ENCODE measurements at regions not wholly inside any gene's neighbourhood (a gene's known extent, or its start where the extent isn't known, plus 50 kb on each side); places are given as distances from the start of the nearest gene placed in this dataset.
"Not testable (repeated sequence)": the region's sequence is repeated elsewhere in the genome, so short reads cannot be mapped to it uniquely, and the experiment has no call there.

DNA sequence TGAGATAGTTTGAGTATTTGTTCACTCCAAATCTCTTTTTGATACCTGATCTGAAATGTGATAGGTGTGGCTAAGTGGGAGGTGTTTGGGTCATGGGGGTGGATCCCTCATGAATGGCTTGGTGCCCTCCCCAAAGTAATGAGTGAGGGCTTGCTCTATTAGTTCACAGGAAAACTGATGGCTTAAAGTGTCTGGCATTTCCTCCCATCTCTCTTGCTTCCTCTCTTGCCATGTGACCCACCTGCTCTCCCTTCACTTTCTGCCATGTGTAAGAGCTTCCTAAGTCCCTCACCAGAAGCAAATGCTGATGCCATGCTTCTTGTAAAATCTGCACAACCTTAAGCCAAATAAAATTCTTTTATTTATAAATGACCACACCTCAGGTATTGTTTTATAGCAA is 61.1 kb downstream of the MAD2L1 start:
- no peak overlapping the region for H3K4me3 ChIP-seq
- no peak overlapping the region for H3K27ac ChIP-seq

DNA sequence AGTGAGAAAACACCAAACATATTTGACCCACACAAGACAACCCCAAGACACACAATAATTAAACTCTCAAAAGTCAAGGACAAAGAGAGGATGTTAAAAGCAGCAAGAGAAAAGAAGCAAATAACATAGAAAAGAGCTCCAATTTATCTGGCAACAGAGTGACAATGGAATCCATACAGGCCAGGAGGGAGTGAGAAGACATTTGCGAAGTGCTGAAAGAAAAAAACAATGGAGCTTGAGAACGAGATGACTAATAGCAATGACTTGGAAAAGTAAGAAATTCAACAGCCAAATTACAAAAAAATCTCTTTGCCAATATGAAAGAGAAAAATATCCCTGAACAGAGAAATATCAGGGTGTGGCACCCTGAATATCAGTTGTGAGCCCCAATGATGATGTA is 61.6 kb downstream of the MAD2L1 start:
- Histone ChIP-seq H3K27ac (no peak overlapping the region), H3K4me3 (no peak overlapping the region)

DNA sequence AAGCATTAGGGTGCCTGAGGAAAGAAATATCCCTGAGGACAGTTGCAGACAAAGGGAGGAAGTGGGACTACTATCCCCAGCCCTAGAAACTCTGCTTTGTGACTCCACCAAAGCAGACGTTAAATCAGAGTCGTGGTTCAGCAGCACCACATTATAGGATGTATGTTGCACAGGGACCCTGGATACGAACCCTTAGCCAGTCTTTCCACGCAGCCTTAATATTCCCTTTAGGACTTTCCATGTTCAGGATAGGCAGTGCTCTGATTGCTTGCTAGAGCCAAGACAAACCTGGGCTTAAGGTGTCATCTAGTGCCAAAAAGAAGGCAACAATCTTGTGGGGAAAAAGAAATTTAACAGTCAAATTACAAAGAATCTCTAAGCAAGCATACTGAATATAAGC is 62.6 kb downstream of the MAD2L1 start:
- no peak overlapping the region for H3K4me3 ChIP-seq
- no peak overlapping the region for H3K27ac ChIP-seq

DNA sequence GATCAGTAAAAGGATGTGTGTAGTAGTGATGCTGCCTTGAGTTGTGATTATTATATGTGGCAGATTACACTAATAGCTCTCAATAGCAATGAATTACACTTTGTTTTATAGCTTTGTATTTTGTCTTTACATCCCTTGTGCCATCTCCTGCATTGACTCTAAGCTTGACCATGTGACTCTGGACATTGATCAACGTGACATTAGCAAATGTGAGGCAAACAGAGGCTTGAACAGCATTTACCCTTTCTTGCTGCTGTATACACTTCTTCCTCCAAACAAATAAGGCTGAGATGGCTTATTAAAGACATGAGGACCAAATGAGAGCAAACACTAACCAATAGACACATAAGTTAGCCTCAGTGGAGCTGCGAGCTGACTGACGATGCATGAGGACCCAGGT is 63.5 kb downstream of the MAD2L1 start:
- Histone ChIP-seq H3K4me3 (no peak overlapping the region), H3K27ac (no peak overlapping the region)

DNA sequence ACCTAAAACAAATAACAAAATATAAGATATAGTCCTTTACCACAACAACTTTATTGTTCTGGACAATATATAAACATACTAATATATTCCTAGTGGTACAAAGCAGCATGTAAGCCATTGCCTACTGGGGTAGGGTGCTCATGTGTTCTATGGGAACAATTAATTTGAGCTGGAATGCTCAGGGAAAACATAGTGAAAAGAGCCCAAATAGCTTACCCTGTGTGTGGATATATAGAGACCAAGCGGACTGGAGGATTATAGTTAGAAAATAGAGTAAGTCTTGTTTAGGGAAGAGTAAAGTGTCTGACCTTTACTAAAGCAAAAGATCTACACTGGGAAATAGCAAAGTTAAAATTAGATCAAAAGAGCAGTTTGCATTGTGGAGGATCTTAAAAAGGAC is 64.8 kb downstream of the MAD2L1 start:
- H3K27ac ChIP-seq = no peak overlapping the region
- no peak overlapping the region for H3K4me3 ChIP-seq

DNA sequence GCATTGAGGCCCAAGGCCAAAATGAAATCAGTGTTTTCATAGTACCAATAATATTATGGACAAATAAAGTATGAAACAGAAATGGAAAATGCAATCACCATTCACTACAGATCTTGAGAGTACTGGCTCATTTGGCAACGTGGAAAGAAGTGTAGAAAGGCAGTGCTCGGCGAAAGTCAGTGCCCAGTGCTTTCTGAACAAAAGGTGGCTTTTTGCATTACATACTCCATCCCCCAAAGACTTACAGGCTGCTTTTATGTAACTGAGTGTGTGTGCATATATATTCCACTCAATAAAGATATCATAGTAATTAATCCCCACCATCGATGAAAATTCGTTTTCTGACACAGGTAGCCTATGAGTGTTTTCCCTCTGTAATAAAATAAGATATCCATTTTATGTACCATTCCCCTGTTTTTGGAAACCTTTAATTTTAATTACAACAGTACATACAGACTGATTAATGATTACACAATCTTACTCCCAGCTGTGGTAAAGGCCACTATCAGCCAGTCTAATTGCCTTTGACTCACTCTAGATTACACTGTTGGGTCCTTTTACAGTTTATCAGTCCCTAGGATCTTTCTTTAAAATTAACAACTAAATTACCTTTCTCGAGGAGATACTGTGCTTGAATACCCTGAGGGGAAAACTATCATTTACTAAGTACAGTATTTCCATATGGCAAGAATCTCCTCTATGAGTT is 65.9 kb downstream of the MAD2L1 start:
- Histone ChIP-seq H3K27ac (no peak overlapping the region), H3K4me3 (no peak overlapping the region)

DNA sequence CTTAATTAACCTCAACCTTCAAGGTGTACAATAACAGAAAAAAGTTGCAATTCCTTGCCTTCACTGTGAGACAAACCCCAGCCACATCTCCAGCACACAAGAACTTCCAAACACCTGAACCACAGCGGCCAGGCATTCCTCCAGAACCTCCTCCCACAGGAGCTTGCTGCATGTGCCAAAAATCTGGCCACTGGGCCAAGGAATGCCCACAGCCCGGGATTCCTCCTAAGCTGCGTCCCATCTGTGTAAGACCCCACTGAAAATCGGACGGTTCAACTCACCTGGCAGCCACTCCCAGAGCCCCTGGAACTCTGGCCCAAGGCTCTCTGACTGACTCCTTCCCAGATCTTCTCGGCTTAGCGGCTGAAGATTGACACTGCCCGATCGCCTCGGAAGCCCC is 70.6 kb downstream of the MAD2L1 start:
- not testable (repeated sequence) for H3K4me3 ChIP-seq, H3K27ac ChIP-seq

DNA sequence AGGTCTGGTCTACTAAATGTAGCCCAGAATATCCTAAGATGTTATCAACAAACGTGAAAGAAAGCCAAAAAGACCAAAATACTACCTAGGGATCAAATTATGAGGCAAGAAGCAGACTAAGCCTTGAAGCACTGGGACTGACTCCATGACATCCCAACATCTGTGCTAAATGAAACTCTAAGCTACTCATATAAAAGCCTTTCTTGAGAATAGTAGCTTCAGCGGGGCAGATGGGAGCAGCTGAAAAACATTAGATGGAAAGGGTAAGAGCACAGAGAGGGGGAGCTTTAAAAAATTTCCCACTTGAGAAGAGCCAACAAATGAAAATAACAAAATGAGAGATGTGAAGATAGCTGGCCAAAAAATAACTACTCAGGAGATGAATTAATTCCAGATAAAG is 81.7 kb downstream of the MAD2L1 start:
- Histone ChIP-seq H3K4me3 (no peak overlapping the region), H3K27ac (no peak overlapping the region)

DNA sequence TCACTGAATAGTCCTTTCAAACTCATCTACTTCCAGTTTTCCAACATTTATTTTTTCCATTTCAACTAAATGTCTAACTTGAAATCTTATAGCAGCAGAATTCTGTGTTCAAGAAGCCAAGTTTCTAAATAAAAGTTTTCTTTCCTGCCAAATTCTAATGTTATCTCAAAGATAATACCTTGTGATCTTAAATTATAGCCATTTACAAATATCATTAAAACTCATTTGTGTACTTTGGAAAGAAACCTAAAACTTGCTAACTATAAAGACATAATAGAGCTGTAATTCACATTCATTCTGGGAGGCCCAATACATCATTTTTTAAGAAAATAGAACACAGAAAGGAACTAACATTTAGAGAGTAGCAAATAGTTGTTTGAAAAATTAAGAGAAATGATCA is 83.9 kb downstream of the MAD2L1 start:
- Histone ChIP-seq H3K27ac (no peak overlapping the region), H3K4me3 (no peak overlapping the region)

DNA sequence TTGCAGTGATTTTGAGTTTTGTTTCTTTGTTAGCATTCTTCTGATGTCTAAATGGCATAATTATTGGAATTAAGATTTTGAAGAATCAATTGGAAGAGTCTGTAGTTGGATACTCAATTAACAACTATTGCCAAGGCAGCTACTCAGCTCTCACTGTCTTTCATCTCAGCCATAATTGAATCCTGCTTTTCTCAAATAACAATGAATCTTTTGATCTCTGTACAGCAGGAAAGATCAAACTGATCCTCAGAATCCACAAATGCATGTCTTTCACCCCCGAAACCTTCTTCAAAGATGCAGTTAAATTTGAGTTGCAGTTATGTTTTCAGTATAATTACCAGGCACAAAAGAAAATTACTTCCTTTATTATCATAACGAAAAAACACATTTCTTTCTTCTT is 86.2 kb downstream of the MAD2L1 start:
- Histone ChIP-seq H3K4me3 (no peak overlapping the region), H3K27ac (no peak overlapping the region)

DNA sequence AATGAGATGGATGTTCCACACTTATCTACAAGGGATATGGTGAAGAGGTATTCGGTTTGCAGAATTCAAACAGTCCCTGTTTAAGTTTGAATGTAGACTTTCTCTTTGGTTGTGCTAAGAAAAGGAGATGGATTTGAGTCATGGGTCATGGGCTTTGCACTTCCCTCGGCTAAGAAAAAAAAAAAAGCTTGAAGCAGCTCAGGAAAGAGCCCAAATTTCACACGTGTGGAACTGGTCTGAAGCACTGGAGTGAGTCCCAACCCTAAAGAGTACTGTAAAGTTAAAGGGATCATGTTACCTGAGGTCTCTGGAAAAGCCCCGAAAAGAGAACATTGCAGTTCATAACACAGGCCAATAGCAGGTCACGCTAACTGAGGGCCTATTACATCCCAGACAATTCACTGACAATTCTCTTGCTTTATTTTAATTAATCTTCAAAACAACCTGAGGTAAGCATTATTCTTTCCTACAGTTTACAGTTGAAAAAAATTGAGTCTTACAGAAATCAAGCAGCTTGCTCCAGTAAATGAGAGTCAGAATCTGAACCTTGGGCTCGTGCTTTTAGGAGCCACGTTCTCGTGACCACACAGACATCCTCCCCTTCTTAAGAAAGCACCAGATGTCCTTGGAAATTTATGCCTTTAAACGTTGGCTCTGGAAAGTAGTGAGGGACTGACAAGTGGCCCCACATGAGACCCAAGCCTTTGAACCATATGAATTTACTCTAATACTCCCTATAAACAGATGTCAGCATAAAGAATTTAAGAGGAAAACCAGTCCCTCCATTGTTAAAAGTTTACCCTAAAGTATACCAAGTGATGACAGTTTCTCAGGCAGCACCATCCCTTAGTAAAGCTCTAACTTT is 89.3 kb downstream of the MAD2L1 start:
- H3K27ac ChIP-seq = no peak overlapping the region
- no peak overlapping the region for H3K4me3 ChIP-seq

DNA sequence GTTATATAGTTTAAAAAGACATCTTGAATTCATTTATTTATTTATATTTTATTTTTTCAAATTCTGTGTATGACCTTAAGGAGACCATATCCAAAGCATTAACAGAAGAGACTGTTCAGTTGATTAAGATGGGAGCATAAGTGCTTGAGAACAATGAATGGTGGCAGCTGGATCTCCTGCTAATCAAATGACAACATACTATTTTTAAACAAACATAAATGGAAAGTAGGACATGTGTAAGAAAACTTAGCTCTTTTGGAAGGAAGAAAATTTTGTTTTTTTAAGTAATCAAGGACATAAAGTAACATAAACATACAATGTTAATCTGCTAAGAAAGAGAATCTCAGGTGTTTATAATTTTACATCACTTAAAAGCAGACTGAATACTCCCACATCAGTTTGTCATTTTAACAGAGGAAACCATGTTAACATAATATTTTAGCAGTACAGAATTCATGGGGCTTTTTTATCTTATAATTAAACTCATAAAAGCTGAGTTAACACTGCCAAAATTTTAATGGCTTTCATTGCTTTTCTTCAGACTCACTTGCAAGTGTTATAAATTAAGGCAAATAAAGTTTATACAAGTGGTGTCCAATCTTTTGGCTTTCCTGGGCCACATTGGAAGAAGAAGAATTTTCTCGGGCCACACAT is 95.1 kb downstream of the MAD2L1 start:
- Histone ChIP-seq H3K4me3 (no peak overlapping the region), H3K27ac (no peak overlapping the region)

DNA sequence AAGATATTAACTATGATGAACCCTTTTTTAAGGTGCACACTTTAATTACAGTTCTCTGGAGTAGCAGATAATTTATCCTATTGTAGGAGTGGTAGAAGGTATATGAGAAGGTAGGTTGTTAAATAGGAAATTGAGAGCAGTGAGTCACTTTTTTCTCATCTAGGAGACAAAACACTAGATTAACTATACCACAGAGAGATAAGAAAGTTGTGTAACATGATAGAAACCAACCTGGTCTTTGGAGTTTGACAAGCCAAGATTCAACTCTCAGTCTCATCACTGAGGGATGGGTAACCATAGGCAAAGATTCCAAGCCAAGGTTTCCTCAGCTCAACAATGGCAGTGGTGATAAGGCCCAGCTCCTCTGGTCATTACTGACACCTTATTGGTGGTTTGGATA is 104.0 kb downstream of the MAD2L1 start:
- no peak overlapping the region for H3K4me3 ChIP-seq
- no peak overlapping the region for H3K27ac ChIP-seq

DNA sequence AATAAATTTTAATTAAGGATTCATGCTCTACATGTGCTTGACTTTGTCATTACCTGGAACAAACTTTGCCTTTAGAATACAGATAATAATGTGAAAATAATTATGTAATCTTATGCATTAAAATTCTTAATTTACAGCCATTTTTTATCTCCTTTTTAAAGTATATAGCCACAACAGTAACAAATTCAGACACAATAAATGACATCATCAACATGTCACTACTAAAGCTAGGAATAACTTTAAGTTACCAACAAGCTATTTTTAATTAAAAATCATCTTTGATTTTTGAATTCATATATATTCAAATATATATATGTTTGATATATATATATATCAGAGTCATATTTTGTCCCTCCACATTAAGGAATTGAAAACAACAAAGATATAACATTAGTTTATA is 107.7 kb downstream of the MAD2L1 start:
- Histone ChIP-seq H3K4me3 (no peak overlapping the region), H3K27ac (no peak overlapping the region)

DNA sequence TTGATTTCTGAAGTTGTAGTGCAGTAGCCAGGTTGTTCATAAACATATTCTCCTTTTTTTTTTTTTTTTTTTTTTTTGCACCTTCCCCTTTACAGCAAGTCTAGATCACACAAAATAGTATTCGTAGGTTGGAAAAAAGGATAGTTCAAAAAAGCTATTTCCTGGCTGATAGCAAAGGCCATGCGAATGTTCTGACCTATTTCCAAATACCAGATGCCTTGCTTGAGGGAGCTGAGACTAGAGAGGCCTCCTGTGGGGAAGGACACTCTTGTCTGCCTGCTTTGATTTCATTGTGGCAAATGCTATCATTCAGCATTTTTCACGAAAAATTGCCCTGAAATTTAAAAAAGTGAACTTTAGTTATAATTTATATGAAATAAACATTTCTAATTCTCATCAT is 111.4 kb downstream of the MAD2L1 start:
- Histone ChIP-seq H3K27ac (no peak overlapping the region), H3K4me3 (no peak overlapping the region)

DNA sequence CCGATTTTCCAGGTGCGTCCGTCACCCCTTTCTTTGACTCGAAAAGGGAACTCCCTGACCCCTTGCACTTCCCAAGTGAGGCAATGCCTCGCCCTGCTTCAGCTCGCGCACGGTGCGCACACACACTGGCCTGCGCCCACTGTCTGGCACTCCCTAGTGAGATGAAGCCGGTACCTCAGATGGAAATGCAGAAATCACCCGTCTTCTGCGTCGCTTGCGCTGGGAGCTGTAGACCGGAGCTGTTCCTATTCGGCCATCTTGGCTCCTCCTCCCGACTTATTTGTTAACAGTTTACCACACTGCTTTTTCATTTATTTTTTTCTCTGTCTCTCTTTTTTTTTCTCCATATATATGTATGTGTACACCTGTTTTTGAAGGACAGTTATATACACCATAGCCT is 112.2 kb downstream of the MAD2L1 start:
- H3K27ac ChIP-seq, H3K4me3 ChIP-seq: not testable (repeated sequence)

DNA sequence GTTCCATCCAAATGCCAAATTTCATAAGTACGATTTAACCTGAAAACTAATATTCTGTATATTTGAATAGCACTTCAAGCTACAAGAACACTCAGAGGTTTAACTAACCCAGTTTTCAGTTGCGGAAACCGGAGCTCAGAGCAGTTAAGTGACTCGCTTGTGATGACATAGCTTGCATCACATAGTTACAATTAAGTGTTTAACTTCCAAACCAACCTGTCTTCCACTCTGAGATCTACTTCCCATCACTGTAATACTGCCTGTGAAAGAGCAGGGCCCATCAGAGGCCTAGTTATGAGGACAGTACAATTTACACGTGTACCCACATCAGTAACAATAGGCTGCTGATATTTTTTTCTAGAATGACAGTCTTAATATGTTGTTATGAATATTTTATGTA is 120.3 kb downstream of the MAD2L1 start:
- H3K4me3 ChIP-seq = no peak overlapping the region
- no peak overlapping the region for H3K27ac ChIP-seq

DNA sequence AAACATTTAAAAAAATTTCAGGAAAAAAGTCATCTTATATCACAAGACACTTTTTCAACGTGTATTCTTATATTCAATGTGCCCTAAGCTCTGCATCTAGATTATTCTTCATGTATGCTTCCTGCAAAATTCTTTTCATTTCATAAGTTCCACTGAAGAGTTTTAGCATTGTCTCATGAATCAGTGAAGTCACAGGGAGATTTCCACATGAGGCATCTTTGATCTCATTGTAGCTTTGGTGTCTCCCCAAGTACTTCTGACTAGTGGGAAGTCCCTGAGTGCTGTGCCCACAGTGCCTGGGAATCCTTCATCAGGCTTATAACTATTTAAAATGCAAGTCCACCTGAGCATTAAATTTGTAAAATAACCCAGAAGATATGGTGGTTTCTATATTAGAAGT is 123.8 kb downstream of the MAD2L1 start:
- H3K27ac ChIP-seq = no peak overlapping the region
- no peak overlapping the region for H3K4me3 ChIP-seq

DNA sequence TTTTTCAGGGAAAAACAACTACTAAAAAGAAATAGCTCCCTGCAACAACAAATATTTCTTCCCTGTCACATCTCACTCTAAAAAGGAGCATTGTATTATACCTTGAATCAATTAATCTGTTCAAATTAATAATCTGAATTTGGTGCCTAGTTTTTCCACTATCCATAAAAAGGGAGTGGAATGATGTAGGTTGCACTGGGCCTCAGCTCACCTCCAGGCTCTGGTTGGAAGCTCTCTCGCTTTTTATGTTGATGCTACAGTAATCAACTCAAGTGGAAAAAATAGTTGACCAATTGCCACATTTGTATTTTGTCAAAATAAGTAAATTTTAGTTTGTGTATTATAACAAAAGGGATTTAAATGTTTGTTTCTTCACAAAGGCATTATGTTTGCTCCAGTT is 126.1 kb downstream of the MAD2L1 start:
- H3K4me3 ChIP-seq = no peak overlapping the region
- no peak overlapping the region for H3K27ac ChIP-seq

DNA sequence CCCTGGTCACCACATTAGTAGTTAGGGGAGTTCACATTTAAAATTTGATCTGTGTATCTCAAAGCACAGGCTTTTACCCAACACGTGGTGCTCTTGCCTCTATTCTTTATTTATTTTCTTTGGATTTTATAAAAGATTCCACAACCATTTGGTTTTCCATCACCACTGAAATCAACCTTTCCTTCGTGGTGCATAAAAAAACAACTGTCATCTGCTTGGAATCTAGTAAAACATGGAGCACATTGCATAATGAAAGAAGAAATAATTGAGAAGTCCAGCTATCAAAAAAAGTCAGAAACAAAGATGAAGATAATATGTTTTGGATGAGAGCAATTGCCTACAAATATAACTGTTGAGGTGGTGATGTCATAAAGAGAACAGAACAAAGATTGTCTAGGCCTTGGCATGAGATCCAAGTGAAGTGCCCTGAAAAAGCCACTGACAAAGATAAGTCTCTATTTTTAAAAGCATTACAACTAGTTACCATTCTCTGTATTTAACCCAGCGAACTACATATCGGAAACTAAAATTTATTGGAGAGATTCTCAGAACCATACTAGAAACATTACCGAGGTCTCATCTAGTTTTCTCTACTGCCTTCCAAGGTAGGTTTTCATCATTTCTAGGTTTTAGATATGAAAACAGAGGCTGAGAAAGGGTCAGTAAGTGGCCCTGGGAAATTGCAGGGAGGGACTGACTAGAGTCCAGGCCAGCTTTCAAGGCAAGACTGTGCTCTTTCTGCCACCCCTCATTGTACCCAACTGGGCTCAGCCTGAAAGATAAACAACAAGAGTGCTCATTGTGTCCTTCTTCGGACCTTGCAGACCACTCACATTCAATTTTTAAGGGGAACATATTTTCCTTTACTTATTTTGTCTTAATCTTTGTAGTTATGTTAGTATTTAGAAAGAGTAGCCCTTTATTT is 127.3 kb downstream of the MAD2L1 start:
- Histone ChIP-seq H3K27ac (no peak overlapping the region), H3K4me3 (no peak overlapping the region)
